Chondrocyte (in vitro differentiated cells): ENCODE measurements at regions not wholly inside any gene's neighbourhood (a gene's known extent, or its start where the extent isn't known, plus 50 kb on each side); places are given as distances from the start of the nearest gene placed in this dataset.
A peak's percentile ranks its signal among the peaks of the same experiment; 100 is the strongest.

Source experiments
- DNase-seq: peaks from one replicate; pipeline ENCODE4 v3.0.0; 2021; ENCODE audit warnings: mixed read lengths, low spot score
- H3K27ac Mint-ChIP-seq: one replicate; pipeline ENCODE4 v1.8.0; 2021; ENCODE audit warnings: mild to moderate bottlenecking, moderate library complexity, mixed read lengths; ENCODE audit not compliant: unreplicated experiment
- H3K27me3 Mint-ChIP-seq: 2 replicates; pipeline ENCODE4 v1.8.0; 2021; ENCODE audit warnings: low read depth, mixed read lengths
- H3K36me3 Mint-ChIP-seq: 2 replicates; pipeline ENCODE4 v1.8.0; 2021; ENCODE audit warnings: low read depth, mixed read lengths
- H3K4me1 Mint-ChIP-seq: 2 replicates; pipeline ENCODE4 v1.8.0; 2021; ENCODE audit warnings: low read depth, mild to moderate bottlenecking, mixed read lengths
- H3K4me3 Mint-ChIP-seq: one replicate; pipeline ENCODE4 v1.8.0; 2021; ENCODE audit warnings: mild to moderate bottlenecking, moderate library complexity, mixed read lengths; ENCODE audit not compliant: unreplicated experiment
- H3K9me3 Mint-ChIP-seq: 2 replicates; pipeline ENCODE4 v1.8.0; 2021; ENCODE audit warnings: low read depth, mixed read lengths
- TF ChIP-seq, protein P1 (sequence below): fragments of 200-600 bp; sonication (generic); IDR thresholded peaks from 2 replicates; pipeline ENCODE4 v1.5.0; 2021; ENCODE audit warnings: antibody characterized with exemption, mild to moderate bottlenecking, moderate library complexity

DNA sequence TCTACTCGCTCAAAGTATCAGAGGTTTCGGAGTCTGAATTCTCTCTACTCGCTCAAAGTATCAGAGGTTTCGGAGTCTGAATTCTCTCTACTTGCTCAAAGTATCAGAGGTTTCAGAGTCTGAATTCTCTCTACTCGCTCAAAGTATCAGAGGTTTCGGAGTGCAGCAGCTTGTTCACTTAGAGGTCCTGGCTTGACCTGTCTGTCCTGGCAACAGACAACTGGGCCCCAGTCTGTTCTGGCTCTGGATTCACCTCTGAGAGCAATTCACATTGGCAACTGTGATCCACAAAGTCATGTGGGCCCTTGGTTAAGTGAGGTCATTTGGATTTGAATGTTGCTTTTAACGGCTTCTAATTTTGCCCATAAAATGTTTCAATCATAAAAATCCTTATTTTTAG lies 63.9 kb upstream of the ST8SIA6 start:
- H3K4me3 Mint-ChIP-seq, result no peak overlapping the region
- no peaks in the 10 kb centered on the region for H3K27me3 Mint-ChIP-seq
- no peak for DNase-seq
- H3K27ac Mint-ChIP-seq, result no peak overlapping the region
- no peaks in the 10 kb centered on the region for H3K36me3 Mint-ChIP-seq
- H3K9me3 Mint-ChIP-seq, result peaks cover 4% of the 10 kb centered on the region
- peaks cover 10% of the 10 kb centered on the region for H3K4me1 Mint-ChIP-seq
- TF ChIP-seq, protein P1, sequence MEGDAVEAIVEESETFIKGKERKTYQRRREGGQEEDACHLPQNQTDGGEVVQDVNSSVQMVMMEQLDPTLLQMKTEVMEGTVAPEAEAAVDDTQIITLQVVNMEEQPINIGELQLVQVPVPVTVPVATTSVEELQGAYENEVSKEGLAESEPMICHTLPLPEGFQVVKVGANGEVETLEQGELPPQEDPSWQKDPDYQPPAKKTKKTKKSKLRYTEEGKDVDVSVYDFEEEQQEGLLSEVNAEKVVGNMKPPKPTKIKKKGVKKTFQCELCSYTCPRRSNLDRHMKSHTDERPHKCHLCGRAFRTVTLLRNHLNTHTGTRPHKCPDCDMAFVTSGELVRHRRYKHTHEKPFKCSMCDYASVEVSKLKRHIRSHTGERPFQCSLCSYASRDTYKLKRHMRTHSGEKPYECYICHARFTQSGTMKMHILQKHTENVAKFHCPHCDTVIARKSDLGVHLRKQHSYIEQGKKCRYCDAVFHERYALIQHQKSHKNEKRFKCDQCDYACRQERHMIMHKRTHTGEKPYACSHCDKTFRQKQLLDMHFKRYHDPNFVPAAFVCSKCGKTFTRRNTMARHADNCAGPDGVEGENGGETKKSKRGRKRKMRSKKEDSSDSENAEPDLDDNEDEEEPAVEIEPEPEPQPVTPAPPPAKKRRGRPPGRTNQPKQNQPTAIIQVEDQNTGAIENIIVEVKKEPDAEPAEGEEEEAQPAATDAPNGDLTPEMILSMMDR, result no peak

DNA sequence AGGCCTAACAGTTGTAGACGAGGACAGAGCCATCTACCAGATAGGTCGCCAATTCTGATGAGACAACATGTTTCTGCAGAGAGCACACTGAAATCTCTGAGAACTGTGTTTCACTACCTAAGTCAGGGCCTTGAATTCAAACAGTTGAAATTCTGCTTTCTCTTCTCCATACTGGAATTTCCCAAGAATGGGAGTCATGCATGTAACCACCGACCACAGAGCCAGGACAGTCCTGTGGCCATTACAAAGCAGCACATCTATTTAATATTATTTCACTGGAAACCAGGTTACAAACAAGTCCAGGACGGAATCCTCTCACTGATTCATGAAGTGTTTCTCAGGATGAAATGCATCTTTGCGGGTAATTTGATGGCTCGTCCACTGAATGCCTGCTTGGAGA lies 62.0 kb upstream of the ST8SIA6 start:
- Mint-ChIP-seq H3K27ac (no peak overlapping the region), H3K4me3 (no peak overlapping the region), H3K4me1 (peaks cover 29% of the 10 kb centered on the region), H3K27me3 (no peaks in the 10 kb centered on the region), H3K36me3 (no peaks in the 10 kb centered on the region), H3K9me3 (no peaks in the 10 kb centered on the region)
- DNase-seq, result no peak
- TF ChIP-seq, protein P1, result no peak

DNA sequence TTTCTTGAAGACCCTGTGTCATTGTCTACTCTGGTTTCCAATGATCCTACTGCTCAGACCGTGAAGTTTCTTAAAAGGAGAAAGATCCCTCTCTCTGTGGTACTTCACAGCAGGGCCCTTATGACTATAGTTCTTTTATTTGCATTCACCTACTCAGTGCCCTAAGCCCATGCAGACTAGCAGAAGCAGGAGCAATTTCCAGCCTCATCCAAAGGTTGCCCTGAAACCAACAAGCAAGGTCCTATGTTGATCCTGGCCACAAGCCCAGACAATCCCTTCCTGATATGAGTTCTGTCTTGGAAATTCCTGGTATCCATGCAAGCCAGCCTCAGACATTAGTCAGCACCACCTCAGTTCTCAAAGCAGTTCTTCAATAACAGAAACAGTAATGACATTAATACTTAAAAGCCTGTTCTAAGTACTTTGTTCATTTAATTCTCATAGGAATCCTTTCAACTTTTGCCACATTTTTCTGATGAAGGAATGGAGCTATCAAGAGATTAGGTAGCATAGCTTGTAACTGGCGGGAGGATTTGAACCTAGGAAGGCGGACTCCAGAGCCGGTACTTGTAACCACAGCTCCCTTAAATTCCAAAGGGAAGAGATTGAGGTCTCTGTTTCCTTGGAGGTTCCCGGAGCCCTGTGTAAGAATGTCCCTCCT lies 58.1 kb upstream of the ST8SIA6 start:
- Mint-ChIP-seq H3K4me3 (peak overlapping the region; percentile 3), H3K27me3 (no peaks in the 10 kb centered on the region), H3K9me3 (no peaks in the 10 kb centered on the region), H3K36me3 (no peaks in the 10 kb centered on the region), H3K27ac (peak overlapping the region; percentile 90), H3K4me1 (peaks cover 38% of the 10 kb centered on the region)
- DNase-seq, result no peak
- TF ChIP-seq, protein P1, result no peak

DNA sequence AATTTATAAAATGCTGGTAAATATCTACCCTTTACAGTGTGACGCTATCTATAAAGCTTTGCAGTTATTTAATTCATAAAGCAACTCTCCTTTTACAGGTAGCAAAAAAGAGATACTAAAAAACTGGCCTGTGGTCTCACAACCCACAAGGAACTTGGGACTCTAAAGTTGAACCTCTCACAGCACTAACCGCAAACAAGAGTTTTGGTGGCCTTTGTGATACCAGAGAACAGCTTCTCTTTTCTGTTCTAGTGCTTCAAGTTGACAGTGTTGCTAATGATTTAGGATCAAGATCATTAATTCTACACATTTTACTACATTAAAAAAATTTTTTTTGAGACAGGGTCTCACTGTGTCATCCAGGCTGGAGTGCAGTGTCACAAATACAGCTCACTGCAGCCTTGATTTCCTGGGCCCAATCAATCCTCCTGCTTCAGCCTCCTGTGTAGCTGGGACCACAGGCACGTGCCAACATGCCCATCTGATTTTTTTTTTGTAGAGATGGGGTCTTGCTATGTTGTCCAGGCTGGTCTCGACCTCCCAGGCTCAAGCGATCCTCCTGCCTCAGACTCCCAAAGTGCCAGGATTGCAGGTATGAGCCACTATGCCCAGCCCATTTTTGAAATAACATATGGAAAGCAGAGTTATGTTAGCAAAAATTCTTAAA lies 56.0 kb upstream of the ST8SIA6 start:
- Mint-ChIP-seq H3K4me3 (no peak overlapping the region), H3K36me3 (no peaks in the 10 kb centered on the region), H3K4me1 (peaks cover 43% of the 10 kb centered on the region), H3K27me3 (no peaks in the 10 kb centered on the region), H3K27ac (no peak overlapping the region), H3K9me3 (no peaks in the 10 kb centered on the region)
- DNase-seq, result no peak
- TF ChIP-seq, protein P1, result no peak

DNA sequence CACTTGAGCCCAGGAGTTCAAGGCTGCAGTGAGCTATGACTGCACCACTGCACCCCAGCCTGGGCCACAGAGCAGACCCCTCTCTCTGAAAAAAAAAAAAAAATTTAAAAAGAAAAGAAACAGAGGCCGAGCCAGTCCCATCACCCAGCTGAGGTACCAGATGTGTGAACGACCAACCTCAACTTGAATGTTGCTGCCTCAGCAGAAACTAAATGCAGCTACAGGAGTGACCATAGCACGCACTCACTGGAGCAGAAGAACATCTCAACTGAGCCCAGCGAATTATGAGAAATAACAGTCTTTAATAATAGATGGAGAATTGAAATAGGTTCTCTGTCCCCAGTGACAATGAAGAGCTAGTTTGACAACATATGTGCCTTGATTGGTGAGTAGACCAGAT lies 53.1 kb upstream of the ST8SIA6 start:
- Mint-ChIP-seq H3K27ac (no peak overlapping the region), H3K4me1 (peaks cover 46% of the 10 kb centered on the region)
- no peak for DNase-seq

More for the DNA sequence above, 53.1 kb upstream of the ST8SIA6 start:
- Mint-ChIP-seq H3K36me3 (no peaks in the 10 kb centered on the region), H3K9me3 (no peaks in the 10 kb centered on the region), H3K4me3 (no peak overlapping the region), H3K27me3 (no peaks in the 10 kb centered on the region)
- TF ChIP-seq, protein P1, result no peak
